HG03558 (cell line): ENCODE measurements at regions not wholly inside any gene's neighbourhood (a gene's known extent, or its start where the extent isn't known, plus 50 kb on each side); places are given as distances from the start of the nearest gene placed in this dataset.
A peak's percentile ranks its signal among the peaks of the same experiment; 100 is the strongest.

Experiments
- ATAC-seq: cut with Tn5 transposase; IDR thresholded peaks from one replicate; pipeline ENCODE4 v1.9.1; 2021; ENCODE audit warnings: moderate number of reproducible peaks; ENCODE audit not compliant: unreplicated experiment; ENCODE audit errors: extremely low read depth

DNA sequence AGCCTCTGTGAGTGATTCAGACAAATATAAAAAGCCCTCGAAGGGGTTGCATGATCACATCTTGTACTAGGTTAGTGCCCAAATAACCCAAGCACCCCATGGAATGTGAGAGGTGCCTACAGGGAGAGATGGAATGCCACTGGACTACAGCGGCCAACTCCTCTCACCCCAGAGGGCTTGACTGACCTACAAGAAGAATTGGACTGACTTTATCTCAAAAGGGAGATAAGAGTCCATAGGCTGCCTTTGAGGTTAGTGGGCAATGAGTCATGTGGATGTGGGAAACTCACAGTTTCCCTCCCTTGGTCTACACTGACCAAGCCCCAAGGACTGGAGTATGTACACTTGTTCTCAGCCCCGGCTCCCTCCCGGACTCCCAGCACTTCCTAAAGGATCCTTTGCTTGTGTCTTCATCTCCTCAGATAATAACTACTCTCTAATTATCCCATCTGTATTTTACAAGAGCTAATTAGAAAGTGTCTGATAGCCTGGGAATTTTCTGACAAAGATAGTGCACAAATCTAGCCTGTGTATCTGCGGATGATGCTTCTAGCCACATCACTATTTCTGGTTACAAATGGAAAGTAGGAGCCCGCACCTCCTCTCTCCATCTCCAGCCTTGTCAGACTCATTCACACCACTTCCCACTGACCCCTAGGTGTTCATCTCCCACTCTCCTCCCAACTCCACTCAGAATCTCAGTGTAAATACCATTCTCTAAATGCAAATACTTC, 547.8 kb upstream of the TBL1XR1 start:
- ATAC-seq: no peak

DNA sequence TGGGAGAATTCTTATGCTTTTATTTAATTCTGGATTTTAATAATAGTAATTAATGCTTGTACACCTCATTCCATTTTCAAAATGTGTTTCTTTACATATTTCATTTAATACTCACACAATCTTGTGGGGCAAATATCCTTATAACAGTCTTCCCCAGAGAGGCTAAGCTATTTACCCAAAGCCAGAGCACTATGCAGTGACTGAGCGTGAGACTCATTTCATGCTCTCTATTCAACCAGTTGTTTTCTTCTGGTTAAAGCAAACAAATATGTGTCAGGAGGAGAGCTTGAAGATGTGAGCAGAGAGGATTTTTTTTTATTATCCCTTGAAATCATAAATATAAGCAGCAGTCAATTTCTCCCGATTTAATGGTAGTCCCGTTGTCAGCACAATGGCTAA, 548.3 kb upstream of the TBL1XR1 start:
- ATAC-seq: no peak

DNA sequence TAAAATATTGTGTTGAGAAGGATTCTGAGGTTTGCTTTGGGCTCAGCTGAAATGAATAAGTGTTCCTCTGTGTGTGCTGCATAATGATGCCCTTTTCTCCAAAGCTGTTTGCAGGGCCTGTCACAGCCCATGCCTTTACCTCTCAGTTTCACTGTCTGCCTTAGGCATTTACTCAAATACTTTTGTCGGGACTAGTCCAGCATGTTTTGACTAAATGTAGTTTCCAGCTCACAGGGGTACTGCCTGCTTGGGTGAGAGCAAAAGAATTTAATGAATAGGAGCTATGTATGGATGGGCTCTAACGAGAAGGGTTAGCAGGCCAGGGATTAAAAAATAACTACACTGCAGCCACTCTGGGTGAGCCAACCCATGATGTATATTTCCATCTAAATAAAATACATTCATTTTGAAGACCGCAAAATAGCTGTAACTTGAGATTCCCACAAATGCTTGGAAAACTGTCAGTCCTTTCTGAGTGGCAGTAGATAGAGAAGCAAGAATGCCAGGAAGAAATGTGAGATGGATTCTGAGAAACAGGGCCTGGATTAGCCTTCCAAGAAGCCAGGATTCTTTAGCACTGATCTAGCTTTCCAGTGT, 549.2 kb upstream of the TBL1XR1 start:
- ATAC-seq: no peak

DNA sequence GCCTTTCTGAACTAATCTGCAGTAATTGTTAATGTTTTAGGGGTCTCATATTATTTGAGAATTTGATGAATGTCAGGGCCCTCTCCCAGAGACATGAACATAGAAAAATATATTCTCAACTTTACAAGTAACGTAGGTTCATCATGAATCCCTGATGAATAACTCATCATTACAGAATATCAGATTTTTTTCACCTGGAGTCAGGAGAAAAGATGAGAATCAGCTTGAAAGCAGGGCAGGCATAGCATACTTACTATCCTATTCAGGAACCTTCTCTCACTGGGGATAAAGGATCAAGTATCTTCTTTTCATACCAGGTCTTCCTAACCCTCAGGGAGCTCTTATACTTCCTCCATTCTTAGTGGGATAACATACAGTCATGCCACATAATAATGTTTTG, 552.6 kb upstream of the TBL1XR1 start:
- no peak for ATAC-seq

DNA sequence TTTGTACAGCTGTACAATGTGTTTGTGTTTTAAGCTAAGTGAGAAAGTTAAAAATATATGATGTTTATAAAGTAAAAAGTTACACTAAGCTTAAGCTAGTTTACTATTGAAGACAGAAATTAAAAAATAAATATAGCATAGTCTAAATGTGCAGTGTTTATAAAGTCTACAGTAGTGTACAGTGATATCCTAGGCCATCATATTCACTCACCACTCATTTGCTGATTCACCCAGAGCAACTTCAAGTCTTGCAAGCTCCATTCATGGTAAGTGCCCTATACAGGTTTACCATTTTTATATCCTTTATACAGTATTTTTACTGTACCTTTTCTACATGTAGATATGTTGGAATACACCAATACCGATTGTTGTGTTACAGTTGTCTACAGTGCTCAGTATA, 553.2 kb upstream of the TBL1XR1 start:
- no peak for ATAC-seq

DNA sequence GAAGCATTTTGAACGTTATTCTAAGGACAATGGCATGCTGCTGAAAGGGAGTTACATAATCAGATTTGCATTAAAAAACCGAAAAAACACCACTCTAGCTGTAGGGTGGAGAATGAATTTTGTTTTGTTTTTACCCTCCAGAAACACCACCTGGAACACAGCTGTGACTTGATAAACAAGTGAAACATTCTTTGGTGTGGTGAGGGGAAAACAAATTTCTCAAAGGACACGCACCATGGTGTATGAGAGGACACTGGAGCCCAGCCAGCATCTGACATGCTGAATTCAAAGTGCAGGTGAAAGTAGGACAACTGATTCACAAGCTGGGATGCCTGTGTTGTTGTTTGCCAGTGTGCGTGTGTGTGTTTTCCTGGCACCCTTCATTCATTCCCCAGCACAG, 554.5 kb upstream of the TBL1XR1 start:
- ATAC-seq: no peak

DNA sequence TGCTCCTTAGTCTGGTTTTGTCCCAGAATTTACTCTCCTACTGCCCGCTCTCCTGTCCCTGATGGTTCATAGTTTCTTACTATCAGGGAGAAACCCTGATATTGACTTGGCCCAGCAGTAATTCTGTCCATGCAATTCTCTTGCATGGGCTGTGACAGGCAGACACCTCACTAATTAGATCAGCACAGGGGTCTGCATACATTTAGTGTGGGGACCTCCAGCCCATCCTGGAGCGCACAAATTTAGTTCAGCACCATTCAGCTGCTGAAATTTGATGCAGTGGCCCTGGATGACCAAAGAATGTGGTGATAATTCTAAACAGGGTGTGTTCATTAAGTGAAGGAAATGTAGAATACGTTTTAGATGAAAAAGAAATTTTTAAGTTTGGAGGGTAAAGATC, 555.5 kb upstream of the TBL1XR1 start:
- ATAC-seq: no peak

DNA sequence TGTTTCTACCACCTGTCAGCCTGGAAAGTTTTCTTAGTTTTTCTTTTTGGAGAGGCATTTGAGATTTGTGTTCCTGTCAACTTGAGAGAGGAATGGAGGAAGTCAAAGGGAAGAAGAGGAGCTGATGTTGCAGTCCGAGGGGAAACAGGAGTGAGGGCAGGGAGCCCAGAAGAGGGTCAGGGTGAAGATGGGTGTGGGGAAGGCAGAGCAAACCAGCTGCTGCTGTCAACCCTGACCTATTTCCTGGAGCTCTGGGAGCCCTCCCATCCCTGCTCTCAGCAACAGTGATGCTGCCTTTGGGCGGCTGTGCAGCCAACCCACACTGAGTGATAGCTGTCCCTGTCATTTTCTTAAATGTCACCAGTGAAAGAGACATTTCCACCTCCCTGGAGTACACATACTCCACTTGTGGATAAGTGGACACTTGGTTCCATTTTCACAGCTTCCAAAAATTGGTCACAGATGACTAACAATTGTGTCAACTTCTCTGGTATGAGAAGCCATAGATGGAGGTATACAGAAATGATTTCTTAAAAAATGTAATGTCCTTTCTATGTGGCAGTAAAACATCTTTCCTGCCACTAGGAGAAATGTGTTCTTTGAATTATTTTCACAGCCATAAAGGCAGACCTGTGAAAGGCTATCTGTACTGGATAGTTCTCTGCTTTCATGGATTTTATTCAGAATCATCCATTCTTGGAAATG, 556.3 kb upstream of the TBL1XR1 start:
- no peak for ATAC-seq

DNA sequence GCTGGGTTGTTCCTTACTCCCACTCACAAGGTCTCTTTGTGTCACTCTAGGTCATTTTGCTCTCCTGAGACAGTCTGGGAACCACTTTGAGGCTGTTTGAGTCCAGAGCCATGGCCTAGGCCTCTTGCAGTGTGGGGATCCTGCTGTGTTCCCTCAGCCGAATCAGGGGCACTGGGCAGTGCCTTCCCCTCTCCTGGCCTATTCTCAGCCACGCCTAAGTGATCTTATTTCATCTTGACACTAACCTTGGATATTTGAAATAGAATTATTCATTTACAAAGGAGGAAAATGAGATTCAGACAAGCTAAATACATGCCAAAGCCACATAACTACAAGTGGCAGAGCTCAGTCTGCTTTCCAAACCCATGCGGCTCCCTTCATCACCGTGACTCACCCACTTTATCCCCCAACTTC, 557.2 kb upstream of the TBL1XR1 start:
- ATAC-seq: no peak

DNA sequence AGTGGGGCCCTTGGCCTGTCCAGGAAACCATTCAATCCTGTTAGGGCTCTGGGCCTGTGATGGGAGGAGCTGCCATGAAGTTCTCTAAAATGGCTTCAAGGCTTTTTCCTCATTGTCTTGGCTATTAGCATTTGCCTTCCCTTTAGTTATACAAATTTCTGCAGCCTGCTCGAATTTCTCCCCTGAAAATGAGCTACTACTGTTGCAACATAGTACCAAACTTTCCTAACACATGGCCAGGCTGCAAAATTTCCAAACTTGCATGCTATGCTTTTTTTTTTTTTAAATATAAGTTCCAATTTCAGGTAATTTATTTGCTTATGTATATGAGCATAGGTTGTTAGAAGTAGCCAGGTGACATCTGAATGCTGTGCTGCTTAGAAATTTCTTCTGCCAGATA, 560.8 kb upstream of the TBL1XR1 start:
- no peak for ATAC-seq

DNA sequence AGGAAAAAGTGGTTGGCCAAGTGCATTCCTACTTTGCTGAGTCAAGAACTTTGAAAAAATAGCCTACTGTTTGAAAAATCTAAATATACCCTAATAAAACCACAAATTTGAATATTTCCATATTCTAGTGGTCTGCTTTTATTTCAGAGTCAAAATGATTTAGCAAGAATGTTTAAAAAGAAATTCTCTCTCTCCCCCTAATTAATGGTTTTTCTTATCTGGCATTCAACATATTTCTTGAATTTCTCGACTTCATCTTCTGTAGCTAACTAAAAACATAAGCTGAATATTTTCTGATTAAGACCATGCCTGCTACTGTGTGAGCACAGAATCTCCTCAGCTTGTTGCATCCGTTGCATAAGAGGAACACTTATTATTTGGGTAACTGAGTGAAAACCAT, 563.5 kb upstream of the TBL1XR1 start:
- ATAC-seq: no peak

DNA sequence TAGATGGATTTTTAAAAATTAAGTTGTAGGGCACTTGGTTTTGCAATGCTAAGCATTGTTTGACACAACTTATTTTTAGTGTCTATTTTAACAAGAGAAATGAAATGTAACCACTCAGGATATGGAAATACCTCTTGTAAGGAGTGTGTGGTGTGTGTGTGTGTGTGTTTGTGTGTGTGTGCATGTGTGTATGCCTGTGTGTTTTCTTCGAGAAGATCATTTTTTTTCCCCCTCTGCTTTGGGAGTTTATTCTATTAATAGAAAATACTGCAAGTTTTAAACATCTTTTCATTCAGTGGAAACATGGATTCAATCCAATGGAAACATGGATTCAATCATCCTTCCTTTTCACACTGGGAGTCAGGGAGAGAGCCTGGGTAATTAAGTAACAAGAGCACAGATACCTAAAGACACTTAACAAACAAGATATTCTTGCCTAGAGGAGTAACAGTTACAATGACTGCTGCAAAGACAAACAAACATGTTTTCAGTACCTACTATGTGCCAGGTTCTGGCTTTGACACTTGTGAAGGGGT, 567.2 kb upstream of the TBL1XR1 start:
- ATAC-seq: no peak

DNA sequence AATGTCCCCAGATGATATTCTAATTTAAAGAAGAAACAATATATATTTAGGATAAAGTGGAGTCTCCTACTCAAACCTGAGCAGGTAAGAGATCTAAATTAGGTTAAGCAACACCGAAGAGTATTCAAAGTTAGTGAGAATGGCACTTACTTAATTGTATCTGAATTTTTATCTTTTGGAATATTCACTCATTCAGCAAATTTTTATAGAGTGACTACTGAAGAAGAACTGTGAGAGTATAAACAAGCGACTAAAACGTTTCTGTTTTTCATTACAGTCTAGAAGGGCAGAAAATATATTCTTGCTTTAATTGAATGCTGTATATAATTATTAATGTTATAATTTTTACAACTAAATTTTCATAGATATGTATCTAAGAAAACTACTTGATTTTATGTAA, 567.7 kb upstream of the TBL1XR1 start:
- no peak for ATAC-seq

DNA sequence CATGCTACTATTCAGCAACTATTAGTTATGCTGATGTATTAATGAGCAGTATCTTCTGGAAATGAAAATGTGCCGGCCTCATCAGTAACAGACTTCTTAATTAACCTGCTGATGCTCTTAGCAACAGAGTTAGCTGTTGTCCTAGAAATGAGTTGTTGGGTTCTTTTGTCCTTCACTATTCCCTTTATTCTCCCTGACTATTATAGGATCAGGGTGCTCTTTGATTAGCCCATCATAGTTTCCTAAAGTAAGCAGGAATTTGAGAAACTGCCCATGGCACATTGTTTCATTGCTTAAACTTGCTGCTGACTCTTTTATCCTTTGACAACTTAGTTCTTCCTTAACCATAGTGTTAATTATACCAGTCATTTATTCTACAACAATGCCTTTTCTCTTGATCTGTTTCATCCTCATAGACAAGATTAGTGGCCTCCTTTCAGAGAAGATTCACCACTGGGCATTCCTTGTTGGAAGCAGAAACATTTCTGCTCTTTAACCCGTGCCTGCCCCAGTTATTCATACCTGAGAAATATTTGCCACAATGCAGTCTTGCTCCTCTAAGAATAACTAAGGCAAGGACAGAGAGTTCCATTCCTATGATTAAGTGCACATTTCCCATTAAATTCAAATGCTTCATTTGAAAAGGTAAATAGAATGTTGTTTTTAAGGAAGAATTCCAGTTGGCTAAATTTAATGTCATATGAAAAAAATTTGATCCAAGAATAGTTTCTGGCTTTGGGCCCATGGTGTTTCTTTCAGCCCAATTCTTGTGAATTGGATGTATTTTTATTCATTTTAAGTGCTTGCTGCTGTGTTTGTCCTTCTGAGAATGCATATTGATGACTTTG, 573.3 kb upstream of the TBL1XR1 start:
- no peak for ATAC-seq

DNA sequence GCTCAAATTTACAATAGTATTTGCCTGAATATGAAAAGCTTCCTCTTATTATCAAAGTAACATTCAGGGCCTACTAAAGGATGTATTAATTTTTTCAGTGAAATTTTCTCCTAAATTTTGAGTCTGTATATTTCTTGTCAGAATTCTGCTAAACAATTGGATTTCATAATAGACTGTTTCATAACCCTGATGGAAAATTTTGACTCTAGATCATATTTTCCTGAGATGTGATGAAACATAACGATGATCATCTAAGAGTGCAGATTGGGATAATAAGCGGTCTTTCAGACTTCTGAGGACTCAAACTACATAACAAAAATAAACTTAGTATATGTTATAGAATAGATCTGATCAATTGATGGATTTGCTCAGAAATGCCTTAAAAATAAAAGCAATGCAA, 574.5 kb upstream of the TBL1XR1 start:
- ATAC-seq: no peak

DNA sequence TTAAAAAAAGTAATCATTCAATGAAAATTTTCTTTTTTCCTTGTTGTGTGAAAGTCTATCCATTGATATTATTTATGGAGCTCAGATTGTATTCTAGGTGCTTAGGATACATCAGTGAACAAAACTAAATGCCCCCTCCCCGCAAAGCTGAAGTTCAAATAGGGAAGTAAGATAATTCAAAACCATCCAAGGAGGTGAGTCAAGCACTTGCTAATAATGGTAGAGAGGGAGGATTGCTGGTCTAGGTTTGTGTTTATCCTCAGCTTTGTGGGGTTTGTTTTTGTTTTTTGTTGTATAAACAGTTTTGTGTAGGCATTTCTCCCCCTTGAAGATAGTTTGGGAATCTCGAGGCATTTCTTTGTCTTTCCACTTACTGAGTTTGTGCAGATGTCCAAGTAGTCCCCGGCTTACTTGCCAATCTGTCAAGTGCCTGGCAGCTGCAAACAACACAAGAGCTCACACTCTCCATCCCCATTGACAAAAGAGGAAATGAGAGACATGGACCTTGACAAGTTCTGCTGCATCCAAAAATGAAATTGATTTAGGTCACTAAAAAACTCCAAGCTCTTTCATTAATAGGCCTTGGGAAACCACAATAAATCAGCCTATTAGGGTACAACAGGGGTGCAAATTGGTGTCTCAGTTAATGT, 575.8 kb upstream of the TBL1XR1 start:
- ATAC-seq: no peak

DNA sequence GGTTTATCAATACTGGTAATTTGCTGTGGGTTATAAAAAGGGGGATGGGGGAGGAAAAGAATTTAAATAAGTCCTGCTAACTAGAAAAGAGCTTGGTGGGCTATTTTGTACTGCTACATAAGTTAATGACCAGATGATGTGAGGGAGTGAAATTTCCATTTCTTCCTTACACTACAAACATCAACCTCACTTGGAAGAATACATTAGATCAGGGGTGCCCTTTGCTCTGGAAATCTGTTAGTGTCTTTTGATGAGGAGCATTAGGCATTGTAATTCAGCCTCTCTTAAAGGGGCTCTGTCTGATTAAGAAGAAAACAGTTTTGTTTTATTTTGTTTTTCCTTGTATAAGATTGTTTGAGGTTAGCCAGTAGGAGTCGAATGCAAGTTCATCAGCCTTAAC, 576.4 kb upstream of the TBL1XR1 start:
- no peak for ATAC-seq

DNA sequence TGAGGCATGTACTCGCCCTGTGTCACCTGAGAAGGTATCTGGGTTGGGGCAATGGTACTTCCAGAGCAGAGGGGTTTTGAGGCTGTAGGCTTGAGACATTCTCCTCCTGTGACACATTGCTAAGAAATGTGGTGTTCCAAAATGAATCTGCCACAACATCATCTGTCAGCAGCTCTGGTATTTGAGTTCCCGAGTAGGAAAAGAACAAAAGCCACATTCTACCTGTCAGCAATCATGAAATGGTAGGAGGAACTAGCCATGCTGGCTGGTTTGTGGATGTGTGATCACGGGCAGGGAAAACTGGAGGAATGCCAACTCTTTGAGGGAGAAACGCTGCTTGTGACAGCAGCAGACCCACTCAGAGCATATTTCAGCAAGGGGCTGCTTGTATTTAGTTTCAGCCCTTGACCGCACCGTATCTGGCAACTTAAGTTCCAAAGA, 579.4 kb upstream of the TBL1XR1 start:
- no peak for ATAC-seq

DNA sequence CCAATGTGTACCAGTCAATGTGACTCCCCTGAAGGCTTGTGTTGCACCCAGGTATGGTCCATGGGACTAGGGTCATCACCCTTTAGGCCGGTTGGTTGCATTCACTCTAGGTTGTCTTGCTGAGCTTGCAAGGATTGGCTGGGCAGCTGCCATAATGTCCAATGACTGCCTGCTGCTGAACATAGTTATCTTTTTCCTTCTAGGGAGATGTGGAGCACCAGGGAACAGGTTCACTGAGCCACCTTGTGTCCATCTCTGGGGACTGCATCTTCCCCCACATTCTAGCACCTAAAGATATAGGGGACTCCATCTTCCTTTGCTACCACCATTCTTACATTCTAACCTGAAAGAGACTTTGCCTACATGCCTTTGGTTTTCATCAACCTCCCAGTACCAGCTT, 580.4 kb upstream of the TBL1XR1 start:
- ATAC-seq: peak; percentile 77

DNA sequence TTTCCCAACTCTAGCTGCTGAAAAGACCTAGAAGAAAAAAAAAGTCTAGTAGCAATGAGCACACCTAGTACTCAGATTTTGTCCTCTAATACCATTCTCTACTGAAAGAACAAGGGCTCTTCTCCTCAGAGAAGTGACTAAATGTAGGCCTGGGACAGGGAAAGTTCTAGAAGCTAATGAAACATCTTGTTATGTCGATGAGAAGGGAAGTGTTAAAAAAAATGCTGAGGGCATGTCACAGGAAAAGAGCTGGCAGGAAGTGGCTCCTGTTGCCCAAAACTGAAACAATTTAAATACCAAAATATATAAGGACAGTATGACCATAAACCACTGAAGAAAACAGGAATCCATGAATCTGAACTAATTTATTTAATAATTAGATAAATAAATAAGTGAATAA, 581.4 kb upstream of the TBL1XR1 start:
- no peak for ATAC-seq
